ENCODE measurements at regions not wholly inside any gene's neighbourhood (a gene's known extent, or its start where the extent isn't known, plus 50 kb on each side); places are given as distances from the start of the nearest gene placed in this dataset.

DNA sequence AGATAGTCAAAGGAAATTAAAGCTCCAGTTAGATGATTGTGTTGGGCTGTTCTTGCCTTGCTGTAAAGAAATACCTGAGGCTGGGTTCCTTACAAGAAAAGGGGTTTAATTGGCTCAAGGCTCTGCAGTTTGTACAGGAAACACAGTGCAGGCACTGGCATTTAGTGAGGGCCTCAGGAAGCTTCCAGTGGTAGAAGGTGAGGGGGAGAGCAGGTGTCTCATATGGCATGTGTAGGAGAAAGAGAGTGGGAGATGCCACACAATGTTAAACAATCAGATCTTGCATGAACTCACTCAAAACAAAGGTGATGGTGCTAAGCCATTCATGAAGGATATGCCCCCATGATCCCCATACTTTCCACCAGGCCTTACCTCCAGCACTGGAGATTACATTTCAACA is 493.5 kb upstream of the IMPG1 start:
- no peak for TF ChIP-seq MXD4 (CRISPR knock-in tag; IDR thresholded peaks at IDR 0.05)
- TF ChIP-seq STAG1 (CRISPR knock-in tag; IDR thresholded peaks at IDR 0.05) = no peak
- TF ChIP-seq ELF1 (CRISPR knock-in tag; IDR thresholded peaks at IDR 0.05) = no peak
- TF ChIP-seq, protein P1, sequence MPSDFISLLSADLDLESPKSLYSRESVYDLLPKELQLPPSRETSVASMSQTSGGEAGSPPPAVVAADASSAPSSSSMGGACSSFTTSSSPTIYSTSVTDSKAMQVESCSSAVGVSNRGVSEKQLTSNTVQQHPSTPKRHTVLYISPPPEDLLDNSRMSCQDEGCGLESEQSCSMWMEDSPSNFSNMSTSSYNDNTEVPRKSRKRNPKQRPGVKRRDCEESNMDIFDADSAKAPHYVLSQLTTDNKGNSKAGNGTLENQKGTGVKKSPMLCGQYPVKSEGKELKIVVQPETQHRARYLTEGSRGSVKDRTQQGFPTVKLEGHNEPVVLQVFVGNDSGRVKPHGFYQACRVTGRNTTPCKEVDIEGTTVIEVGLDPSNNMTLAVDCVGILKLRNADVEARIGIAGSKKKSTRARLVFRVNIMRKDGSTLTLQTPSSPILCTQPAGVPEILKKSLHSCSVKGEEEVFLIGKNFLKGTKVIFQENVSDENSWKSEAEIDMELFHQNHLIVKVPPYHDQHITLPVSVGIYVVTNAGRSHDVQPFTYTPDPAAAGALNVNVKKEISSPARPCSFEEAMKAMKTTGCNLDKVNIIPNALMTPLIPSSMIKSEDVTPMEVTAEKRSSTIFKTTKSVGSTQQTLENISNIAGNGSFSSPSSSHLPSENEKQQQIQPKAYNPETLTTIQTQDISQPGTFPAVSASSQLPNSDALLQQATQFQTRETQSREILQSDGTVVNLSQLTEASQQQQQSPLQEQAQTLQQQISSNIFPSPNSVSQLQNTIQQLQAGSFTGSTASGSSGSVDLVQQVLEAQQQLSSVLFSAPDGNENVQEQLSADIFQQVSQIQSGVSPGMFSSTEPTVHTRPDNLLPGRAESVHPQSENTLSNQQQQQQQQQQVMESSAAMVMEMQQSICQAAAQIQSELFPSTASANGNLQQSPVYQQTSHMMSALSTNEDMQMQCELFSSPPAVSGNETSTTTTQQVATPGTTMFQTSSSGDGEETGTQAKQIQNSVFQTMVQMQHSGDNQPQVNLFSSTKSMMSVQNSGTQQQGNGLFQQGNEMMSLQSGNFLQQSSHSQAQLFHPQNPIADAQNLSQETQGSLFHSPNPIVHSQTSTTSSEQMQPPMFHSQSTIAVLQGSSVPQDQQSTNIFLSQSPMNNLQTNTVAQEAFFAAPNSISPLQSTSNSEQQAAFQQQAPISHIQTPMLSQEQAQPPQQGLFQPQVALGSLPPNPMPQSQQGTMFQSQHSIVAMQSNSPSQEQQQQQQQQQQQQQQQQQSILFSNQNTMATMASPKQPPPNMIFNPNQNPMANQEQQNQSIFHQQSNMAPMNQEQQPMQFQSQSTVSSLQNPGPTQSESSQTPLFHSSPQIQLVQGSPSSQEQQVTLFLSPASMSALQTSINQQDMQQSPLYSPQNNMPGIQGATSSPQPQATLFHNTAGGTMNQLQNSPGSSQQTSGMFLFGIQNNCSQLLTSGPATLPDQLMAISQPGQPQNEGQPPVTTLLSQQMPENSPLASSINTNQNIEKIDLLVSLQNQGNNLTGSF (CRISPR knock-in tag; IDR thresholded peaks at IDR 0.05) = no peak
- no peak for TF ChIP-seq GTF3A (CRISPR knock-in tag; conservative IDR thresholded peaks at IDR 0.05)
- TF ChIP-seq, protein P2, sequence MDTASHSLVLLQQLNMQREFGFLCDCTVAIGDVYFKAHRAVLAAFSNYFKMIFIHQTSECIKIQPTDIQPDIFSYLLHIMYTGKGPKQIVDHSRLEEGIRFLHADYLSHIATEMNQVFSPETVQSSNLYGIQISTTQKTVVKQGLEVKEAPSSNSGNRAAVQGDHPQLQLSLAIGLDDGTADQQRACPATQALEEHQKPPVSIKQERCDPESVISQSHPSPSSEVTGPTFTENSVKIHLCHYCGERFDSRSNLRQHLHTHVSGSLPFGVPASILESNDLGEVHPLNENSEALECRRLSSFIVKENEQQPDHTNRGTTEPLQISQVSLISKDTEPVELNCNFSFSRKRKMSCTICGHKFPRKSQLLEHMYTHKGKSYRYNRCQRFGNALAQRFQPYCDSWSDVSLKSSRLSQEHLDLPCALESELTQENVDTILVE (CRISPR knock-in tag; IDR thresholded peaks at IDR 0.05) = no peak
- TF ChIP-seq ARNT (IDR thresholded peaks at IDR 0.05) = no peak
- TF ChIP-seq FOXM1 (CRISPR knock-in tag; IDR thresholded peaks at IDR 0.05) = no peak
- no peak for TF ChIP-seq ELF4 (CRISPR knock-in tag; IDR thresholded peaks at IDR 0.05; ENCODE audit: borderline replicate concordance)
- TF ChIP-seq MIER3 (CRISPR knock-in tag; IDR thresholded peaks at IDR 0.05; ENCODE audit: borderline replicate concordance) = no peak
- TF ChIP-seq, protein P3, sequence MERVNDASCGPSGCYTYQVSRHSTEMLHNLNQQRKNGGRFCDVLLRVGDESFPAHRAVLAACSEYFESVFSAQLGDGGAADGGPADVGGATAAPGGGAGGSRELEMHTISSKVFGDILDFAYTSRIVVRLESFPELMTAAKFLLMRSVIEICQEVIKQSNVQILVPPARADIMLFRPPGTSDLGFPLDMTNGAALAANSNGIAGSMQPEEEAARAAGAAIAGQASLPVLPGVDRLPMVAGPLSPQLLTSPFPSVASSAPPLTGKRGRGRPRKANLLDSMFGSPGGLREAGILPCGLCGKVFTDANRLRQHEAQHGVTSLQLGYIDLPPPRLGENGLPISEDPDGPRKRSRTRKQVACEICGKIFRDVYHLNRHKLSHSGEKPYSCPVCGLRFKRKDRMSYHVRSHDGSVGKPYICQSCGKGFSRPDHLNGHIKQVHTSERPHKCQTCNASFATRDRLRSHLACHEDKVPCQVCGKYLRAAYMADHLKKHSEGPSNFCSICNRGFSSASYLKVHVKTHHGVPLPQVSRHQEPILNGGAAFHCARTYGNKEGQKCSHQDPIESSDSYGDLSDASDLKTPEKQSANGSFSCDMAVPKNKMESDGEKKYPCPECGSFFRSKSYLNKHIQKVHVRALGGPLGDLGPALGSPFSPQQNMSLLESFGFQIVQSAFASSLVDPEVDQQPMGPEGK (CRISPR knock-in tag; IDR thresholded peaks at IDR 0.05) = no peak
- no peak for TF ChIP-seq TBX3 (IDR thresholded peaks at IDR 0.05; ENCODE audit: borderline replicate concordance)

Measured in HepG2 (cell line).